H9 (cell line): ENCODE measurements at regions not wholly inside any gene's neighbourhood (a gene's known extent, or its start where the extent isn't known, plus 50 kb on each side); places are given as distances from the start of the nearest gene placed in this dataset.

Experiments
- DNase-seq: peaks from one replicate; pipeline ENCODE4 v3.0.0-alpha.2; 2017
- H2AFZ ChIP-seq: one replicate; pipeline ENCODE4 v1.6.1; 2013; ENCODE audit warnings: mild to moderate bottlenecking, low read length, control low read depth, moderate library complexity
- H2AK5ac ChIP-seq: 2 replicates; pipeline ENCODE4 v1.6.1; 2013; ENCODE audit warnings: low read length, control low read depth, mixed read lengths; ENCODE audit not compliant: insufficient read length
- H2BK120ac ChIP-seq: one replicate; pipeline ENCODE4 v1.6.1; 2013; ENCODE audit warnings: low read depth, mild to moderate bottlenecking, low read length, control low read depth, inconsistent platforms; ENCODE audit not compliant: poor library complexity, severe bottlenecking
- H2BK12ac ChIP-seq: 2 replicates; pipeline ENCODE4 v1.6.1; 2013; ENCODE audit warnings: low read length, control low read depth, mixed read lengths, low read depth; ENCODE audit not compliant: insufficient read length
- H2BK15ac ChIP-seq: 2 replicates; pipeline ENCODE4 v1.6.1; 2013; ENCODE audit warnings: low read depth, low read length, control low read depth
- H2BK20ac ChIP-seq: one replicate; pipeline ENCODE4 v1.6.1; 2013; ENCODE audit warnings: low read depth, mild to moderate bottlenecking, low read length, control low read depth, inconsistent platforms; ENCODE audit not compliant: poor library complexity, severe bottlenecking
- H2BK5ac ChIP-seq: 2 replicates; pipeline ENCODE4 v1.6.1; 2013; ENCODE audit warnings: low read length, control low read depth, mixed read lengths; ENCODE audit not compliant: insufficient read length
- H3K14ac ChIP-seq: 2 replicates; pipeline ENCODE4 v1.6.1; 2013; ENCODE audit warnings: low read length, control low read depth; ENCODE audit not compliant: insufficient read depth
- H3K18ac ChIP-seq: 2 replicates; pipeline ENCODE4 v1.6.1; 2013; ENCODE audit warnings: low read depth, mild to moderate bottlenecking, mixed read lengths, low read length, control low read depth; ENCODE audit not compliant: insufficient read length
- H3K23ac ChIP-seq: 2 replicates; pipeline ENCODE4 v1.6.1; 2013; ENCODE audit warnings: low read length, control low read depth, mixed read lengths, low read depth; ENCODE audit not compliant: insufficient read length
- H3K23me2 ChIP-seq: 2 replicates; pipeline ENCODE4 v1.6.1; 2013; ENCODE audit warnings: low read depth, mild to moderate bottlenecking, mixed read lengths, low read length, control low read depth; ENCODE audit not compliant: insufficient read length, poor library complexity, severe bottlenecking
- H3K27ac ChIP-seq: 2 replicates; pipeline ENCODE4 v1.5.1; 2013; ENCODE audit warnings: low read length, control low read depth, mixed read lengths, low read depth; ENCODE audit not compliant: insufficient read length
- H3K27me3 ChIP-seq: 2 replicates; pipeline ENCODE4 v1.6.1; 2013; ENCODE audit warnings: low read length, control low read depth, inconsistent platforms; ENCODE audit not compliant: insufficient read depth
- H3K4ac ChIP-seq: 2 replicates; pipeline ENCODE4 v1.6.1; 2013; ENCODE audit warnings: low read depth, mild to moderate bottlenecking, control low read depth, inconsistent platforms, low read length, moderate library complexity
- H3K4me1 ChIP-seq: 2 replicates; pipeline ENCODE4 v1.6.1; 2013; ENCODE audit warnings: low read length, control low read depth, inconsistent platforms; ENCODE audit not compliant: insufficient read depth
- H3K4me2 ChIP-seq: 2 replicates; pipeline ENCODE4 v1.6.1; 2013; ENCODE audit warnings: low read length, control low read depth, mixed read lengths; ENCODE audit not compliant: insufficient read length, insufficient read depth
- H3K56ac ChIP-seq: 2 replicates; pipeline ENCODE4 v1.6.1; 2013; ENCODE audit warnings: low read depth, mild to moderate bottlenecking, mixed read lengths, low read length, control low read depth; ENCODE audit not compliant: insufficient read length
- H3K79me1 ChIP-seq: 2 replicates; pipeline ENCODE4 v1.6.1; 2013; ENCODE audit warnings: low read depth, mild to moderate bottlenecking, moderate library complexity, low read length, control low read depth, inconsistent platforms; ENCODE audit not compliant: insufficient read depth, poor library complexity, severe bottlenecking
- H3K79me2 ChIP-seq: 2 replicates; pipeline ENCODE4 v1.6.1; 2013; ENCODE audit warnings: low read length, control low read depth, inconsistent platforms; ENCODE audit not compliant: insufficient read depth
- H3K9ac ChIP-seq: 2 replicates; pipeline ENCODE4 v1.6.1; 2013; ENCODE audit warnings: low read length, control low read depth, mixed read lengths; ENCODE audit not compliant: insufficient read length; ENCODE audit errors: extremely low read depth
- H3K9me3 ChIP-seq: one replicate; pipeline ENCODE4 v1.6.1; 2013; ENCODE audit warnings: low read depth, low read length, inconsistent platforms; ENCODE audit not compliant: control insufficient read depth
- H3T11ph ChIP-seq: one replicate; pipeline ENCODE4 v1.6.1; 2013; ENCODE audit warnings: mild to moderate bottlenecking, low read length, control low read depth, inconsistent platforms
- H4K20me1 ChIP-seq: one replicate; pipeline ENCODE4 v1.6.1; 2013; ENCODE audit not compliant: control insufficient read depth, insufficient read length, insufficient read depth
- H4K5ac ChIP-seq: 2 replicates; pipeline ENCODE4 v1.6.1; 2013; ENCODE audit warnings: low read depth, mild to moderate bottlenecking, mixed read lengths, low read length, control low read depth; ENCODE audit not compliant: insufficient read length
- H4K8ac ChIP-seq: replicated peaks from 2 replicates; pipeline ENCODE4 v1.6.1; 2013; ENCODE audit warnings: low read length, control low read depth, mixed read lengths, low read depth; ENCODE audit not compliant: insufficient read length
- H4K91ac ChIP-seq: 2 replicates; pipeline ENCODE4 v1.6.1; 2013; ENCODE audit warnings: low read depth, mild to moderate bottlenecking, moderate library complexity, mixed read lengths, low read length, control low read depth; ENCODE audit not compliant: insufficient read length
- H3K27ac Mint-ChIP-seq, 3 experiments: 2 replicates in 2 of 3; 3 replicates in 1 of 3; pipeline ENCODE4 v1.8.0; 2020 to 2021; ENCODE audit warnings: mixed read lengths in 3 of 3, mild to moderate bottlenecking in 1 of 3, moderate library complexity in 1 of 3
- H3K27me3 Mint-ChIP-seq: 2 replicates; pipeline ENCODE4 v1.8.0; 2021; ENCODE audit warnings: low read depth, mild to moderate bottlenecking, moderate library complexity, mixed read lengths
- H3K36me3 Mint-ChIP-seq, 3 experiments: 2 replicates in 2 of 3; 3 replicates in 1 of 3; pipeline ENCODE4 v1.8.0; 2020 to 2021; ENCODE audit warnings: low read depth in 3 of 3, mixed read lengths in 3 of 3; ENCODE audit not compliant: insufficient read depth in 1 of 3
- H3K4me1 Mint-ChIP-seq, 2 experiments: 2 replicates each; pipeline ENCODE4 v1.8.0; 2020; ENCODE audit warnings: mixed read lengths in 2 of 2
- H3K4me3 Mint-ChIP-seq, 2 experiments: 2 replicates in 1 of 2; 3 replicates in 1 of 2; pipeline ENCODE4 v1.8.0; 2020 to 2021; ENCODE audit warnings: mild to moderate bottlenecking in 2 of 2, mixed read lengths in 2 of 2, moderate library complexity in 1 of 2
- H3K9me3 Mint-ChIP-seq, 2 experiments: 2 replicates in 1 of 2; 3 replicates in 1 of 2; pipeline ENCODE4 v1.8.0; 2020; ENCODE audit warnings: mild to moderate bottlenecking in 2 of 2, mixed read lengths in 2 of 2, moderate library complexity in 1 of 2
- CTCF ChIP-seq: fragments of 200-600 bp; sonication (generic); conservative IDR thresholded peaks from 3 replicates; pipeline ENCODE4 v1.8.0; 2021; ENCODE audit warnings: antibody characterized with exemption, mild to moderate bottlenecking
- WGBS: extraction: QIAGEN DNeasy Blood & Tissue Kit; methylation state at CpG from one replicate; pipeline ENCODE4 v1.1.7; 2013; ENCODE audit warnings: missing lambda C conversion rate, low lambda C conversion rate, mixed read lengths; ENCODE audit not compliant: insufficient read length; ENCODE audit errors: extremely low coverage; 5-methylcytosine and 5-hydroxymethylcytosine counted together

GRCh38 chr17:45649796-45650195 is 134.3 kb upstream of the CRHR1 start:
- no peaks in the 10 kb centered on the region for H3K36me3 Mint-ChIP-seq
- Histone ChIP-seq H4K91ac (no peak overlapping the region), H3K4me1 (no peaks in the 10 kb centered on the region; the same call in 1 of the 2 replicates), H3K27ac (no peak overlapping the region), H2BK15ac (no peak overlapping the region), H3K79me1 (no peaks in the 10 kb centered on the region), H3K4ac (no peak overlapping the region), H2BK5ac (no peak overlapping the region), H4K5ac (no peak overlapping the region), H3K14ac (no peak overlapping the region), H2AK5ac (no peak overlapping the region), H3K9ac (no peak overlapping the region), H2BK120ac (no peak overlapping the region), H4K20me1 (no peaks in the 10 kb centered on the region), H3K18ac (no peak overlapping the region), H3K27me3 (no peaks in the 10 kb centered on the region), H3K23me2 (no peaks in the 10 kb centered on the region), H2BK20ac (no peak overlapping the region), H2AFZ (no peak overlapping the region), H4K8ac (no peak overlapping the region), H3K4me2 (no peak overlapping the region), H3T11ph (no peak overlapping the region), H3K56ac (no peak overlapping the region), H3K9me3 (no peaks in the 10 kb centered on the region), H2BK12ac (no peak overlapping the region), H3K79me2 (no peaks in the 10 kb centered on the region), H3K23ac (no peak overlapping the region)
- TF ChIP-seq CTCF: no peak
- peaks cover 16 to 19% of the 10 kb centered on the region in 2 experiments for H3K4me1 Mint-ChIP-seq
- H3K9me3 Mint-ChIP-seq: no peaks in the 10 kb centered on the region
- H3K4me3 Mint-ChIP-seq: no peak overlapping the region
- no peak overlapping the region; a peak in 1 of 7 replicates for H3K27ac Mint-ChIP-seq
- H3K27me3 Mint-ChIP-seq: no peaks in the 10 kb centered on the region; the same call in 1 of the 2 replicates
- no peak for DNase-seq
- no CpG with 5 or more reads among the region's 5 CpGs for WGBS
